Caco-2 (cell line): ENCODE measurements at regions not wholly inside any gene's neighbourhood (a gene's known extent, or its start where the extent isn't known, plus 50 kb on each side); places are given as distances from the start of the nearest gene placed in this dataset.
"Not testable (repeated sequence)": the region's sequence is repeated elsewhere in the genome, so short reads cannot be mapped to it uniquely, and the experiment has no call there.

ENCODE experiments used
- BruUV-seq: library from RNA; stranded (reverse); fragments of 400-500 nt; replicated peaks from 2 replicates; lab custom pipeline; 2021; lab: Mats Ljungman, UMichigan
- CTCF ChIA-PET: fragments of 300-600 bp; sonication (Branson Sonifier 250); formaldehyde crosslinking; loops from one replicate; lab custom pipeline; 2022; ENCODE audit warnings: antibody characterized with exemption; lab: Charles Lee
- POLR2A ChIA-PET: fragments of 300-600 bp; sonication (Branson Sonifier 250); formaldehyde crosslinking; loops from one replicate; lab custom pipeline; 2022; ENCODE audit warnings: antibody characterized with exemption; lab: Charles Lee
- DNase-seq, 2 experiments: peaks; one replicate each; pipeline versions ENCODE4 v3.0.0 to v3.0.0-alpha.2; 2020 to 2022
- H3K27me3 ChIP-seq: replicated peaks from 2 replicates; pipeline ENCODE4 v1.6.0; 2011; ENCODE audit warnings: low read length; ENCODE audit not compliant: control insufficient read depth, insufficient read depth
- H3K36me3 ChIP-seq: 2 replicates; pipeline ENCODE4 v1.5.1; 2011; ENCODE audit warnings: low read length; ENCODE audit not compliant: control insufficient read depth, insufficient read depth
- H3K4me1 ChIP-seq: fragments of 250-450 bp; sonication (Bioruptor Pico); 2 replicates; pipeline ENCODE4 v1.5.1; 2020; ENCODE audit warnings: mild to moderate bottlenecking
- H3K4me3 ChIP-seq: 2 replicates; pipeline ENCODE4 v1.5.1; 2011; ENCODE audit warnings: low read depth, mild to moderate bottlenecking, control low read depth, low read length
- H3K9me3 ChIP-seq: fragments of 250-450 bp; sonication (Bioruptor Pico); 2 replicates; pipeline ENCODE4 v1.5.1; 2020; ENCODE audit warnings: mild to moderate bottlenecking, moderate library complexity
- H3K27ac Mint-ChIP-seq: one replicate; pipeline ENCODE4 v1.8.0; 2022; ENCODE audit warnings: mixed read lengths; ENCODE audit not compliant: unreplicated experiment
- H3K27me3 Mint-ChIP-seq: one replicate; pipeline ENCODE4 v1.8.0; 2022; ENCODE audit warnings: mixed read lengths; ENCODE audit not compliant: insufficient read depth, unreplicated experiment
- H3K36me3 Mint-ChIP-seq: one replicate; pipeline ENCODE4 v1.8.0; 2022; ENCODE audit warnings: mild to moderate bottlenecking, mixed read lengths; ENCODE audit not compliant: insufficient read depth, unreplicated experiment
- H3K4me1 Mint-ChIP-seq: one replicate; pipeline ENCODE4 v1.8.0; 2022; ENCODE audit warnings: low read depth, mixed read lengths; ENCODE audit not compliant: unreplicated experiment
- H3K4me3 Mint-ChIP-seq: one replicate; pipeline ENCODE4 v1.8.0; 2022; ENCODE audit warnings: mild to moderate bottlenecking, moderate library complexity, mixed read lengths; ENCODE audit not compliant: unreplicated experiment
- H3K9me3 Mint-ChIP-seq: one replicate; pipeline ENCODE4 v1.8.0; 2022; ENCODE audit warnings: mixed read lengths; ENCODE audit not compliant: unreplicated experiment
- intact Hi-C: fragments of 100-400 bp; cut with micrococcal nuclease; formaldehyde crosslinking; loops from one replicate; pipeline ENCODE4 v1.10.0; 2022; ENCODE audit not compliant: unreplicated experiment
- TF ChIP-seq, protein P1 (sequence below), 2 experiments: fragments of 200-600 bp in 1 of 2; IDR thresholded peaks; 1 replicate in 1 of 2; 2 replicates in 1 of 2; pipeline versions ENCODE4 v1.5.1 to v1.8.0; 2011 to 2022; ENCODE audit warnings: antibody characterized with exemption in 1 of 2, control low read depth in 1 of 2, inconsistent platforms in 1 of 2, low read depth in 1 of 2, low read length in 1 of 2, mild to moderate bottlenecking in 1 of 2, moderate library complexity in 1 of 2; ENCODE audit not compliant: insufficient read depth in 1 of 2, severe bottlenecking in 1 of 2, unreplicated experiment in 1 of 2

DNA sequence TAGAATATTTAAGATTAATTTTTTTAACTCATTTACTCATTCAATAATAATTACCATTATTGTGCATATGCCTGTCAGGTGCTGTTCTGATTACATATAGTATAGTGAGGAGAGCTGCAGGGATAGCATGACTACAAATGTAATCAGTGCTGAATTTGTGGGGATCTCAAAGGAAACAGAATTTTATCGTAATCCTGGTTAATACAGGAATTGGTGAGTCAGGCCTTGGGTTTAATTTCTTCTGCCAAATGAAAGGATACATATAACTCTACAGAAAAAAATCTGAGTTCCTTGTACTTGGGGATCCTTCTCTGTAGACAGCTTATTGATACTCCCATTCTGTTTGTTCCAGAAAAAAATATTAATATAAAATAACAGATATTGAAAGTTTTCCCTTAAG is 297.2 kb downstream of the GJA1 start:
- POLR2A ChIA-PET, result no interaction called here
- no peaks in the 10 kb centered on the region for H3K4me1 Mint-ChIP-seq
- TF ChIP-seq, protein P1, sequence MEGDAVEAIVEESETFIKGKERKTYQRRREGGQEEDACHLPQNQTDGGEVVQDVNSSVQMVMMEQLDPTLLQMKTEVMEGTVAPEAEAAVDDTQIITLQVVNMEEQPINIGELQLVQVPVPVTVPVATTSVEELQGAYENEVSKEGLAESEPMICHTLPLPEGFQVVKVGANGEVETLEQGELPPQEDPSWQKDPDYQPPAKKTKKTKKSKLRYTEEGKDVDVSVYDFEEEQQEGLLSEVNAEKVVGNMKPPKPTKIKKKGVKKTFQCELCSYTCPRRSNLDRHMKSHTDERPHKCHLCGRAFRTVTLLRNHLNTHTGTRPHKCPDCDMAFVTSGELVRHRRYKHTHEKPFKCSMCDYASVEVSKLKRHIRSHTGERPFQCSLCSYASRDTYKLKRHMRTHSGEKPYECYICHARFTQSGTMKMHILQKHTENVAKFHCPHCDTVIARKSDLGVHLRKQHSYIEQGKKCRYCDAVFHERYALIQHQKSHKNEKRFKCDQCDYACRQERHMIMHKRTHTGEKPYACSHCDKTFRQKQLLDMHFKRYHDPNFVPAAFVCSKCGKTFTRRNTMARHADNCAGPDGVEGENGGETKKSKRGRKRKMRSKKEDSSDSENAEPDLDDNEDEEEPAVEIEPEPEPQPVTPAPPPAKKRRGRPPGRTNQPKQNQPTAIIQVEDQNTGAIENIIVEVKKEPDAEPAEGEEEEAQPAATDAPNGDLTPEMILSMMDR (IDR thresholded peaks at IDR 0.05; ENCODE audit: insufficient read depth in 1 of 2, low read depth in 1 of 2, low read length in 1 of 2, severe bottlenecking in 1 of 2, unreplicated experiment in 1 of 2), result no peak

DNA sequence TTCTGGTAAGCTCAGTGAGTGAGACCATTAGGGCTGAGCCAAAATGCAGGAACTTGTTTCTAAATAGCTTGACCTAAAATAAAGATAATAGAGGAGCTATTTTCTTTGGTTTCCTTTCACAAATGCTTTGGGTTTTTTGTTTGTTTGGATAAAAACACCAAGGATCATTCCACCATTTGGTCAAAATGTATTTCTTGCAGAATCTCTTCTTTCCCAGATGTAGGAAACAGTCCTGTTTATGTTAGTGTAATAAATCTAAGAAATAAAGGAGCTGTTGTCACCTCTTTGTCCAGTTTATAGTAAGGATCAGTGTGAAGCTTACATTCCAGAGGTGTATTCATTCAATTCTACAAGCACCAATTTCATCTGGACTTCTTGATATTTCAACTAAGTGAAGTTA is 297.8 kb downstream of the GJA1 start:
- ChIA-PET POLR2A (no interaction called here), CTCF (no interaction called here)
- intact Hi-C loops, result no loop called here

More for the DNA sequence above, 297.2 kb downstream of the GJA1 start:
- H3K9me3 Mint-ChIP-seq, result peaks cover 10% of the 10 kb centered on the region
- Histone ChIP-seq H3K4me3 (no peak overlapping the region), H3K9me3 (peaks cover 6% of the 10 kb centered on the region), H3K4me1 (no peaks in the 10 kb centered on the region), H3K27me3 (no peaks in the 10 kb centered on the region), H3K36me3 (no peaks in the 10 kb centered on the region)
- no peak overlapping the region for H3K27ac Mint-ChIP-seq
- no TSS peak for BruUV-seq
- H3K27me3 Mint-ChIP-seq, result no peaks in the 10 kb centered on the region
- no peaks in the 10 kb centered on the region for H3K36me3 Mint-ChIP-seq
- intact Hi-C loops, result no loop called here
- no peak overlapping the region for H3K4me3 Mint-ChIP-seq
- DNase-seq, result no peak
- CTCF ChIA-PET, result no interaction called here

DNA sequence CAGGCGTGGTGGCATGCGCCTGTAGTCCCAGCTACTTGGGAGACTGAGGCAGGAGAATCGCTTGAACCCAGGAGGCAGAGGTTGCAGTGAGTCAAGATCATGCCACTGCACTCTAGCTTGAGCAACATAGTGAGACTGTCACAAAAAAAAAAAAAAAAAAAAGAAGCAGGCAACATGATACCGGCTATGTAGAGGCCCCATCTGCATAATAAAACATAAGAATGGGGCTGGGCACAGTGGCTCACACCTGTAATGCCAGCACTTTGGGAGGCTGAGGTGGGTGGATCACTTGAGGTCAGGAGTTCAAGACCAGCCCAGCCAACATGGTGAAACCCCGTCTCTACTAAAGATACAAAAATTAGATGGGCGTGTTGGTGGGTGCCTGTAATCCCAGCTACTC is 304.7 kb downstream of the GJA1 start:
- POLR2A ChIA-PET, H3K4me1 ChIP-seq, DNase-seq, H3K4me3 ChIP-seq, H3K9me3 ChIP-seq, H3K27ac Mint-ChIP-seq, BruUV-seq, H3K36me3 ChIP-seq, H3K4me1 Mint-ChIP-seq, intact Hi-C loops, H3K9me3 Mint-ChIP-seq, H3K27me3 ChIP-seq, H3K4me3 Mint-ChIP-seq, H3K36me3 Mint-ChIP-seq, H3K27me3 Mint-ChIP-seq, CTCF ChIA-PET: not testable (repeated sequence)

More for the DNA sequence above, 297.8 kb downstream of the GJA1 start:
- Histone ChIP-seq H3K4me3 (no peak overlapping the region), H3K36me3 (no peaks in the 10 kb centered on the region), H3K4me1 (no peaks in the 10 kb centered on the region), H3K27me3 (no peaks in the 10 kb centered on the region), H3K9me3 (peaks cover 6% of the 10 kb centered on the region)
- H3K27me3 Mint-ChIP-seq, result no peaks in the 10 kb centered on the region
- BruUV-seq, result no TSS peak
- no peaks in the 10 kb centered on the region for H3K36me3 Mint-ChIP-seq
- DNase-seq, result no peak
- TF ChIP-seq, protein P1 (IDR thresholded peaks at IDR 0.05; ENCODE audit: insufficient read depth in 1 of 2, low read depth in 1 of 2, low read length in 1 of 2, severe bottlenecking in 1 of 2, unreplicated experiment in 1 of 2), result no peak
- peaks cover 10% of the 10 kb centered on the region for H3K9me3 Mint-ChIP-seq
- peaks cover 5% of the 10 kb centered on the region for H3K4me1 Mint-ChIP-seq
- no peak overlapping the region for H3K4me3 Mint-ChIP-seq
- no peak overlapping the region for H3K27ac Mint-ChIP-seq

DNA sequence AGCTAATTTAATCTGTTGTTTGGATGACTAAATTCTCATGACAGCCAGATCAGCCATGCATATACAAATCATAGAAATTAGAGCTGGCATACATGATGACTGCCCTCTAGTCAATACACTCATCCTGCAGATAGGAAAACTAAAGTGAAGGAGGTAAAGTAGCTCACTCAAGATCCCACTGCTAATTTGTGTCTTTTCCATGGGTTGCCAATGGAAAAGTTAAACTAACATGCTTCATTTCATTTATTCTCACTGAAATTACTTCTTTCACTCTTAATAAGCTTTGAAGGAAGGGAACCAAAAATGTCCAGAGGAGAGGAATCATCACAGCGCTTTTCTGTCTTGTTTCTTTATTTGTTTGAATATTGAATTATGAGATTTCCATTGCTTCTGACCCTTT is 308.2 kb downstream of the GJA1 start:
- H3K27ac Mint-ChIP-seq, result no peak overlapping the region
- no peaks in the 10 kb centered on the region for H3K36me3 Mint-ChIP-seq
- DNase-seq, result no peak
- ChIA-PET CTCF (no interaction called here), POLR2A (no interaction called here)
- peaks cover 9% of the 10 kb centered on the region for H3K9me3 Mint-ChIP-seq
- Histone ChIP-seq H3K36me3 (no peaks in the 10 kb centered on the region), H3K9me3 (no peaks in the 10 kb centered on the region), H3K4me3 (no peak overlapping the region), H3K4me1 (no peaks in the 10 kb centered on the region), H3K27me3 (no peaks in the 10 kb centered on the region)
- no TSS peak for BruUV-seq
- no peaks in the 10 kb centered on the region for H3K4me1 Mint-ChIP-seq
- intact Hi-C loops, result no loop called here
- H3K27me3 Mint-ChIP-seq, result no peaks in the 10 kb centered on the region
- TF ChIP-seq, protein P1 (IDR thresholded peaks at IDR 0.05; ENCODE audit: insufficient read depth in 1 of 2, low read depth in 1 of 2, low read length in 1 of 2, severe bottlenecking in 1 of 2, unreplicated experiment in 1 of 2), result no peak
- no peak overlapping the region for H3K4me3 Mint-ChIP-seq
